Activated CD8-positive, alpha-beta memory T cell treated with anti-CD3 and anti-CD28 coated beads for 36 hours (primary cell): ENCODE measurements at regions not wholly inside any gene's neighbourhood (a gene's known extent, or its start where the extent isn't known, plus 50 kb on each side); places are given as distances from the start of the nearest gene placed in this dataset.

Experiments used
- CTCF ChIA-PET: fragments of 350-600 bp; sonication (Branson Sonifier 250); formaldehyde crosslinking; loops from one replicate; lab custom pipeline; 2021; ENCODE audit warnings: antibody characterized with exemption; lab: Charles Lee
- POLR2A ChIA-PET: fragments of 350-600 bp; sonication (Branson Sonifier 250); formaldehyde crosslinking; loops from one replicate; lab custom pipeline; 2021; ENCODE audit warnings: antibody characterized with exemption; lab: Charles Lee

- CTCF ChIA-PET, result no interaction called here
- POLR2A ChIA-PET, result no interaction called here
Measured at GRCh38 chr9:26744191-26744965, 148.2 kb downstream of the CAAP1 start.

GRCh38 chr9:26742828-26743476 is 149.7 kb downstream of the CAAP1 start:
- CTCF ChIA-PET, result no interaction called here
- POLR2A ChIA-PET, result no interaction called here

- ChIA-PET POLR2A (no interaction called here), CTCF (no interaction called here)
Measured at GRCh38 chr9:26735160-26735559, 157.4 kb downstream of the CAAP1 start.

GRCh38 chr9:26729187-26729586 is 163.4 kb downstream of the CAAP1 start:
- ChIA-PET CTCF (no interaction called here), POLR2A (no interaction called here)

GRCh38 chr9:26727471-26727870 is 165.1 kb downstream of the CAAP1 start:
- ChIA-PET CTCF (no interaction called here), POLR2A (no interaction called here)

- CTCF ChIA-PET, result no interaction called here
- POLR2A ChIA-PET, result no interaction called here
Measured at GRCh38 chr9:26725573-26725972, 167.0 kb downstream of the CAAP1 start.

- ChIA-PET POLR2A (no interaction called here), CTCF (interaction anchor here (0.7 kb wide), 1 partner anchor 537 kb away, joined by 4 read pairs; no protein-coding TSS in a partner anchor)
Measured at GRCh38 chr9:26723486-26723885, 169.1 kb downstream of the CAAP1 start.

GRCh38 chr9:26722755-26723154 is 169.8 kb downstream of the CAAP1 start:
- CTCF ChIA-PET, result interaction anchor here (0.7 kb wide), 1 partner anchor 538 kb away, joined by 4 read pairs; no protein-coding TSS in a partner anchor
- POLR2A ChIA-PET, result no interaction called here

- CTCF ChIA-PET, result no interaction called here
- POLR2A ChIA-PET, result no interaction called here
Measured at GRCh38 chr9:26710008-26710407, 182.6 kb downstream of the CAAP1 start.

- ChIA-PET POLR2A (no interaction called here), CTCF (no interaction called here)
Measured at GRCh38 chr9:26706223-26706622, 186.4 kb downstream of the CAAP1 start.

- POLR2A ChIA-PET, result no interaction called here
- CTCF ChIA-PET, result no interaction called here
Measured at GRCh38 chr9:26695298-26695622, 197.3 kb downstream of the CAAP1 start.

GRCh38 chr9:26694381-26695297 is 198.0 kb downstream of the CAAP1 start:
- ChIA-PET POLR2A (no interaction called here), CTCF (no interaction called here)

- CTCF ChIA-PET, result interaction anchor here (1.1 kb wide), 1 partner anchor 9 kb away, joined by 3 read pairs; no protein-coding TSS in a partner anchor
- POLR2A ChIA-PET, result no interaction called here
Measured at GRCh38 chr9:26689041-26689440, 203.6 kb downstream of the CAAP1 start.

- POLR2A ChIA-PET, result no interaction called here
- CTCF ChIA-PET, result no interaction called here
Measured at GRCh38 chr9:26687421-26687820, 205.2 kb downstream of the CAAP1 start.

- ChIA-PET POLR2A (no interaction called here), CTCF (no interaction called here)
Measured at GRCh38 chr9:26685818-26686217, 206.8 kb downstream of the CAAP1 start.

- POLR2A ChIA-PET, result no interaction called here
Measured at GRCh38 chr9:26684029-26684428, 208.6 kb downstream of the CAAP1 start.

GRCh38 chr9:26682796-26683496 is 209.7 kb downstream of the CAAP1 start:
- CTCF ChIA-PET, result no interaction called here
- POLR2A ChIA-PET, result no interaction called here

More at GRCh38 chr9:26684029-26684428, 208.6 kb downstream of the CAAP1 start:
- CTCF ChIA-PET, result no interaction called here

- ChIA-PET POLR2A (no interaction called here), CTCF (no interaction called here)
Measured at GRCh38 chr9:26682041-26682440, 210.6 kb downstream of the CAAP1 start.

GRCh38 chr9:26677965-26678706 is 214.5 kb downstream of the CAAP1 start:
- ChIA-PET CTCF (no interaction called here), POLR2A (no interaction called here)
